ENCODE measurements at regions not wholly inside any gene's neighbourhood (a gene's known extent, or its start where the extent isn't known, plus 50 kb on each side); places are given as distances from the start of the nearest gene placed in this dataset.

DNA sequence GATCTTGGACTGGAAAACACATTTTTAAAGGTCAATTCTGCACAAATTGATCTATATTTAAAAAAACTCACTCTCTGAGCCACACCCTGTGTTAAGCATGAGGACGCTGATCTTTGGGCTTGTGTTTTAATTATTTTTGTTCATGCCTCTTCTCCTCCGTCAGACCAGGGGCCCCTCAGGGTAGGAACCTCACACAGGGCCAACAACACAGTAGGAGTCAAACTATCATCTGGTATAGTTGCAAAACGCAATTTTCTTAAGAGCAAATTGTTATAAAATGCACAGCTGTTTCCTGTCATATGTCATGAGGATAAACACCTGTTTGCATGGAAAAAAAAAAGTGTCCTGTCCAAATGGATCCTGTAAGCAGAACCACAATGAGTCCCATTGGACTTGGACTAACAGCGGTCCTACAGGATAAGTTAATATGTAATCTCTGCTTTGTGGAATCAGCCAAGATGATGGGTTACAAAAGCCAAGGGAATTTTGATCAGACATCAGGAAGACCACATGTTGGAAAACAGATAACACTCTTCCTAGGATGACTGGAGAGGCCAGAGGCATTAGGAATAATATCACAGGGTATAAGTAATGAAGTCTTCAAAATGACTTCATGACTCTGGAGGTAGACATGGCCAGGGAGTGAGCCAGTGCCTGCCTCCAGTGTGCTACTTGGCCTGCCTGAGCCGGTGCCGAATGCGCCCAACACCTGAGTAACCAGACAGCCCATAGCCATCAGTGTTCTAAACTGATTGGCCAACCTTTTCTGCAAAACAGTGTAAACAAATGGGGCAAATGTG is 184.9 kb upstream of the ADCY1 start:
- H3K9ac ChIP-seq (ENCODE audit: low read depth, low read length) = no peak overlapping the region
- H3K36me3 ChIP-seq (ENCODE audit: insufficient read depth, low read length) = no peaks in the 10 kb centered on the region
- H3K27me3 ChIP-seq (ENCODE audit: insufficient read depth, low read length) = no peaks in the 10 kb centered on the region
- H3K9me3 ChIP-seq (ENCODE audit: insufficient read depth, low read depth, low read length) = peaks cover 6% of the 10 kb centered on the region; the same call in 1 of the 2 replicates
- H3K27ac ChIP-seq (ENCODE audit: low read depth, low read length) = no peak overlapping the region
- no peaks in the 10 kb centered on the region for H3K4me1 ChIP-seq (ENCODE audit: insufficient read depth, low read length)
- WGBS = 93% methylated on average over 7 of the region's 7 CpGs
- no peak overlapping the region for H3K4me3 ChIP-seq (ENCODE audit: low read length)

- no peak overlapping the region for H3K4me3 ChIP-seq (ENCODE audit: low read length)
- peaks cover 13% of the 10 kb centered on the region for H3K9me3 ChIP-seq (ENCODE audit: insufficient read depth, low read depth, low read length)
- no peaks in the 10 kb centered on the region for H3K27me3 ChIP-seq (ENCODE audit: insufficient read depth, low read length)
- H3K4me1 ChIP-seq (ENCODE audit: insufficient read depth, low read length) = no peaks in the 10 kb centered on the region
- H3K9ac ChIP-seq (ENCODE audit: low read depth, low read length) = no peak overlapping the region
- H3K27ac ChIP-seq (ENCODE audit: low read depth, low read length) = no peak overlapping the region
- H3K36me3 ChIP-seq (ENCODE audit: insufficient read depth, low read length) = no peaks in the 10 kb centered on the region
- 91% methylated on average over 4 of the region's 4 CpGs for WGBS
Observed at GRCh38 chr7:45390180-45390579, 184.0 kb upstream of the ADCY1 start.

- Histone ChIP-seq H3K4me1 (ENCODE audit: insufficient read depth, low read length) (no peaks in the 10 kb centered on the region), H3K4me3 (ENCODE audit: low read length) (no peak overlapping the region), H3K9ac (ENCODE audit: low read depth, low read length) (no peak overlapping the region), H3K27me3 (ENCODE audit: insufficient read depth, low read length) (no peaks in the 10 kb centered on the region), H3K9me3 (ENCODE audit: insufficient read depth, low read depth, low read length) (peaks cover 13% of the 10 kb centered on the region), H3K36me3 (ENCODE audit: insufficient read depth, low read length) (no peaks in the 10 kb centered on the region), H3K27ac (ENCODE audit: low read depth, low read length) (no peak overlapping the region)
- WGBS = 96% methylated on average over 4 of the region's 5 CpGs
Observed at GRCh38 chr7:45390731-45391130, 183.4 kb upstream of the ADCY1 start.

DNA sequence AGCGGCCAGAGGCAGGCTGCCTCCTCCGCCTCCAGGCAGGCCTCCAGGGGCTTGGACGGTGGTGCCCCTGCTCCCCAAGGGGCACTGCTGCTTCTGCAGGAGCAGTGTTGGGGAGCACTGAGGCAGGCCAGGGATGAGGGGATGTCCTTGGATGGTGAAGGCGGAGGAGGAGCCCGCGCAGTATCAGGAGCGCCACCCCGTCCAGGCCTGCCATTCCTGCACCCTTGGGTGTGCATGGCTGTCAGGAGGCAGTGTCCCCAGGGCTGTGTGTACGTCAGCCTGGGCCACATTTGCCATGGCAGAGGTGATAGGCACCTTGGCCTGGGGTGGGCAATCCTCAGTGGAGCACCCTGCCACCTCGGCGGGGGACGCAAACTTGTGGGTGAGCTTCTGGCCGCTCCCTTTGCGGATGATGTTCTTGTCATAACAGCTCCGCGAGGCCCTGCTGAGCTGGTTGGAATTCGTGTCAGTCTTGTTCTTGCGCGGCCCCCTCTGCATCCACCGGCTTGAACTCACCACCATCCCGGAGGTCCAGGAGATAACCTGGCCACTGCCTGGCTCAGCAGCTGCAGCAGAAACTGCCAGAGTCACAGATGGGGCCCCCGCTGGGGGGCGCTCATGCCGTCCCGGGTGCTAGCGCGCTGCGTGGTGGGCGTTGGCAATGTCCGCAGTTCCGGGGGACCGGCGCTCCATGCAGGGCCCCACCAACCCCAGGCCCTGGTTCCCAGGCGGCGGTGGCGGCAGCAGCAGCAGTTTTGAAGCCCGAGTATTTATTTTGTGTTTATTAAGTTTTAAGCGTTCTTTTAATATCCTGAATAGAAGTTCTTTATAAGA is 182.3 kb upstream of the ADCY1 start:
- H3K27ac ChIP-seq (ENCODE audit: low read depth, low read length) = no peak overlapping the region
- H3K9ac ChIP-seq (ENCODE audit: low read depth, low read length) = no peak overlapping the region
- peaks cover 13% of the 10 kb centered on the region for H3K9me3 ChIP-seq (ENCODE audit: insufficient read depth, low read depth, low read length)
- H3K4me3 ChIP-seq (ENCODE audit: low read length) = no peak overlapping the region
- WGBS = 96% methylated on average over 37 of the region's 38 CpGs
- no peaks in the 10 kb centered on the region for H3K27me3 ChIP-seq (ENCODE audit: insufficient read depth, low read length)
- H3K4me1 ChIP-seq (ENCODE audit: insufficient read depth, low read length) = no peaks in the 10 kb centered on the region
- no peaks in the 10 kb centered on the region for H3K36me3 ChIP-seq (ENCODE audit: insufficient read depth, low read length)

DNA sequence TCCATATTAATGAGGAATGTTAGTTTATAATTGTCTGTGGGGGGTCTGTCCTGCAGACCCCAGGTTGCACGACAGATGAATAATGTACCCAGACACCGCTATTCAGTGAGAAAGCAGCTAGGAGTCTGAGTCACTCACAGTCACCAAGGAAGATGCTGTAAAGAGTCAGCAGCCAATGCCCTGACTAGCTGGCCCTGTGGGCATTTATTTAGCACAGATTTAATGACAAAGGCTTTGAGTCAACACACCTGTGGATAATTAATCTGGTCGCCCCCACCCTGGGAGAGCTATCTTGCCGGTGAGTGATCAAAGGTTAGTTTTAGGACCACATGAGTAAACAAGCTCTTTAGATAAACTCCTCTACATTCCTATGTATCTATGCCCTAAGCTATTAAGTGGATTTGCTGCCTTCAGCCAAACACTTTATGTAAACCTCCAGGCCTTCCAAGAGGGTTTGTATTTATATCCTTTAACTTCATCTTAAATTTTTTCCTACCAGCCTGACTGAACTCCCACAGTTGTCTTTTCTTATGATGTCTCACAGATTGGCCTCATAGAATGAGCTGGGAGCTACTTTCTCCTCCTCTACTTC is 180.0 kb upstream of the ADCY1 start:
- Histone ChIP-seq H3K27ac (ENCODE audit: low read depth, low read length) (no peak overlapping the region), H3K4me3 (ENCODE audit: low read length) (no peak overlapping the region), H3K27me3 (ENCODE audit: insufficient read depth, low read length) (no peaks in the 10 kb centered on the region), H3K4me1 (ENCODE audit: insufficient read depth, low read length) (no peaks in the 10 kb centered on the region), H3K36me3 (ENCODE audit: insufficient read depth, low read length) (no peaks in the 10 kb centered on the region), H3K9me3 (ENCODE audit: insufficient read depth, low read depth, low read length) (peaks cover 13% of the 10 kb centered on the region), H3K9ac (ENCODE audit: low read depth, low read length) (no peak overlapping the region)
- 88% methylated on average over 4 of the region's 4 CpGs for WGBS

DNA sequence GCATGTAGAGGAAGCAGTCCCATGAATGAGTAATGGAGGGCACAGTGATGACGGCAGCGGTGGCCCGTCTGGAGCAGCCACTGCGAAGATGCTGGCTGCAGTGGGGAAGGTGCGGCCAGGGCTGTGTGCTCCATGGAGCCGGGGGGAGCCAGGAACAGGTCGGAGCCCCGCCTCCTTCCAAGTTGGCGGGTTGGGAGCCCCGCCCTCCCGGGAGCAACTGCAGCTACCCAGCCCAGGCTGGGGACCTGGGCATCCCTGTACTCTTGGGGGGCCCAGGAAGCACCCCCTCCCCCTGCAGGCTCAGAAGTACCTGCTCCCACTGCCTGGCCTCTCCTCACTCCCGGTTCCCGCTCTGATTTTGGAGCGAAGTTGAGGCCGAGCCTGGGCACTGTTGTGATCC is 175.1 kb upstream of the ADCY1 start:
- WGBS = 92% methylated on average over 15 of the region's 15 CpGs
- Histone ChIP-seq H3K9ac (ENCODE audit: low read depth, low read length) (no peak overlapping the region), H3K9me3 (ENCODE audit: insufficient read depth, low read depth, low read length) (peaks cover 10% of the 10 kb centered on the region), H3K4me3 (ENCODE audit: low read length) (no peak overlapping the region), H3K36me3 (ENCODE audit: insufficient read depth, low read length) (no peaks in the 10 kb centered on the region), H3K27me3 (ENCODE audit: insufficient read depth, low read length) (no peaks in the 10 kb centered on the region), H3K4me1 (ENCODE audit: insufficient read depth, low read length) (no peaks in the 10 kb centered on the region), H3K27ac (ENCODE audit: low read depth, low read length) (no peak overlapping the region)

DNA sequence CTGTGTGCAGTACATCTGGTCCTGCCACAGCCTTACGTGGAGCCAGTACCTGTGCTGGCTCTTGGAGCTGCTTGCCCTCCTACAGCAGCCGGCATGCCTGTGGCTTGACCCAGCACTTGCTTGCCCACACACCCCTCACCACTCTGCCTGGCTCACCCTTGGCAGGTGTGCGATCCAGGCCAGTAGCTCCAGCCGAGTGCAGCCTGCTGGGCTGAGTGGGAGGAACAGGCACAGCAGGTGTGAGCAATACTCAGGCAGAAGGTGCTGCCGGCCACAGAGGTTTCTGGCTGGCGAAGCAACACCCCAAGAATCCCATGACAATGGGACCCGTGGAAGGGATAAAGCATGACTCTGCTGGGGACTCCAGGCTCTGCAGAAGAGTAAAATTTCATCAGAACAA is 173.5 kb upstream of the ADCY1 start:
- Histone ChIP-seq H3K27me3 (ENCODE audit: insufficient read depth, low read length) (no peaks in the 10 kb centered on the region), H3K9me3 (ENCODE audit: insufficient read depth, low read depth, low read length) (no peaks in the 10 kb centered on the region), H3K4me3 (ENCODE audit: low read length) (no peak overlapping the region), H3K9ac (ENCODE audit: low read depth, low read length) (no peak overlapping the region), H3K36me3 (ENCODE audit: insufficient read depth, low read length) (no peaks in the 10 kb centered on the region), H3K27ac (ENCODE audit: low read depth, low read length) (no peak overlapping the region), H3K4me1 (ENCODE audit: insufficient read depth, low read length) (no peaks in the 10 kb centered on the region)
- 90% methylated on average over 7 of the region's 7 CpGs for WGBS

DNA sequence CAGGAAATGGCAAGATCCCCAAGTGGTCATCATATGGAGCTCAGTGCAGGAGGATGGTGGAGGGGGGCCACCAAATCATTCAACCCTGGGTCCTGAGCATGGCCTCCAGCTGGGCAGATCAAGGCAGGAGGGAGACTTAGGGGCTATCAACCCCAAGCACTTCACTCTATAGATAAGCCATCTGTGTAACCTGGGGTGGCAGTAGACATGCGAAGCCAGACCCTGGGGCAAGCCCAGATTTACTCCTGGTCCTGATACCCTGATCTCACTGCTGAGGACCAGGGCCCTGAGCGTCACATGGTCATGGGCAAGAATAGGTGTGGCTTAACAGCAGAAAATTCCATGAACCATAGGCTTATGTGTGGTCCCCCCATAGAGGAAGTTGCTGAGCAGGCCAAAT is 173.0 kb upstream of the ADCY1 start:
- Histone ChIP-seq H3K27ac (ENCODE audit: low read depth, low read length) (no peak overlapping the region), H3K27me3 (ENCODE audit: insufficient read depth, low read length) (no peaks in the 10 kb centered on the region), H3K9me3 (ENCODE audit: insufficient read depth, low read depth, low read length) (no peaks in the 10 kb centered on the region), H3K4me1 (ENCODE audit: insufficient read depth, low read length) (no peaks in the 10 kb centered on the region), H3K36me3 (ENCODE audit: insufficient read depth, low read length) (no peaks in the 10 kb centered on the region), H3K4me3 (ENCODE audit: low read length) (no peak overlapping the region), H3K9ac (ENCODE audit: low read depth, low read length) (no peak overlapping the region)
- WGBS = 93% methylated on average over 2 of the region's 2 CpGs

- Histone ChIP-seq H3K4me3 (ENCODE audit: low read length) (no peak overlapping the region), H3K27ac (ENCODE audit: low read depth, low read length) (no peak overlapping the region), H3K4me1 (ENCODE audit: insufficient read depth, low read length) (no peaks in the 10 kb centered on the region), H3K27me3 (ENCODE audit: insufficient read depth, low read length) (no peaks in the 10 kb centered on the region), H3K9ac (ENCODE audit: low read depth, low read length) (no peak overlapping the region), H3K36me3 (ENCODE audit: insufficient read depth, low read length) (no peaks in the 10 kb centered on the region), H3K9me3 (ENCODE audit: insufficient read depth, low read depth, low read length) (no peaks in the 10 kb centered on the region)
- WGBS = 86% methylated on average over 1 of the region's 1 CpG
Observed at GRCh38 chr7:45401851-45402250, 172.3 kb upstream of the ADCY1 start.

GRCh38 chr7:45402480-45403218 is 171.5 kb upstream of the ADCY1 start:
- no peaks in the 10 kb centered on the region for H3K9me3 ChIP-seq (ENCODE audit: insufficient read depth, low read depth, low read length)
- no peak overlapping the region for H3K27ac ChIP-seq (ENCODE audit: low read depth, low read length)
- no peak overlapping the region for H3K4me3 ChIP-seq (ENCODE audit: low read length)
- WGBS = 97% methylated on average over 2 of the region's 2 CpGs
- no peaks in the 10 kb centered on the region for H3K36me3 ChIP-seq (ENCODE audit: insufficient read depth, low read length)
- no peaks in the 10 kb centered on the region for H3K27me3 ChIP-seq (ENCODE audit: insufficient read depth, low read length)
- H3K4me1 ChIP-seq (ENCODE audit: insufficient read depth, low read length) = no peaks in the 10 kb centered on the region
- H3K9ac ChIP-seq (ENCODE audit: low read depth, low read length) = no peak overlapping the region

DNA sequence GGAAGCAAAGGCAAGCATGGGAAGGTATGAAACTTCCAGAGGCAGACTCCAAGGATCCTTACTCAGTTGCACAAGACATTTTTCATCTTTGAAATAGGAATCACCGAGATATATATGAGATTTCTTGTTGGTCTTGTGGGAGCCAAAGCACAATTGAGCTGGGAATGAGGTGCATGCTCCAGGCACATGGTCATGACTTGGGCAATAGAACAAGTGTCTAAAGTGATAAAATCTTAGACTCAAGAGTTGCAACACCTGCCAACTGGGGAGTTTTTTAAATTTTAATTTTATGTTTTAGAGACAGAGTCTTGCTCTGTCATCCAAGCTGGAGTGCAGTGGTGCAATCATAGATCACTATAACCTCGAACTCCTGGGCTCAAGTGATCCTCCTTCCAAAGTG is 169.5 kb upstream of the ADCY1 start:
- Histone ChIP-seq H3K27ac (ENCODE audit: low read depth, low read length) (no peak overlapping the region), H3K9me3 (ENCODE audit: insufficient read depth, low read depth, low read length) (no peaks in the 10 kb centered on the region), H3K9ac (ENCODE audit: low read depth, low read length) (no peak overlapping the region), H3K4me1 (ENCODE audit: insufficient read depth, low read length) (no peaks in the 10 kb centered on the region), H3K36me3 (ENCODE audit: insufficient read depth, low read length) (no peaks in the 10 kb centered on the region), H3K27me3 (ENCODE audit: insufficient read depth, low read length) (no peaks in the 10 kb centered on the region), H3K4me3 (ENCODE audit: low read length) (no peak overlapping the region)
- 87% methylated on average over 2 of the region's 2 CpGs for WGBS

Measured in HUES64 (cell line).